GM18507 (cell line): ENCODE measurements at regions not wholly inside any gene's neighbourhood (a gene's known extent, or its start where the extent isn't known, plus 50 kb on each side); places are given as distances from the start of the nearest gene placed in this dataset.

Source experiments
- DNase-seq: peaks from one replicate; pipeline ENCODE4 v3.0.0; 2011; ENCODE audit warnings: low read depth; ENCODE audit not compliant: insufficient read length; ENCODE audit errors: extremely low spot score
- FAIRE-seq: peaks from 2 replicates; lab custom pipeline; 2011; peaks lifted over from hg19 to GRCh38; lab: Jason Lieb, UNC

DNA sequence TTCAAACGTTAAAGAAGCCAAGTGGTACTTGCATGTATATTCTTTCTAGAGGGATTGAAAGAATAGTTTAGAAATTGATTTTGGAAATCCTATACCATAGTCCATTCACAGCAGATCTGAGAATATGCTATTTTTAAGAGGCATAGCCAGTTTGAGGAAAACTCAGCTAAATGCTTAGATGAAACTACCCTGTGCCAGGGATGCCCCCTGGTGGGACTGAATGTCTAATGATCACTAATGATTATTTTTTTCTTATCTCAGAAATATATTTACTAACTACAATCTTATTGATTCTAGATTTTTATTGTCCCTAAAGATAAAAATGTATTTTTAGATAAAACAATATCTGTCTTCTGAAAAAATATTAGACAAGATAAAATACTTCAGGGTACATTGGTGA lies 844.9 kb upstream of the PHF14 start:
- DNase-seq (no peak), FAIRE-seq (no peak)

DNA sequence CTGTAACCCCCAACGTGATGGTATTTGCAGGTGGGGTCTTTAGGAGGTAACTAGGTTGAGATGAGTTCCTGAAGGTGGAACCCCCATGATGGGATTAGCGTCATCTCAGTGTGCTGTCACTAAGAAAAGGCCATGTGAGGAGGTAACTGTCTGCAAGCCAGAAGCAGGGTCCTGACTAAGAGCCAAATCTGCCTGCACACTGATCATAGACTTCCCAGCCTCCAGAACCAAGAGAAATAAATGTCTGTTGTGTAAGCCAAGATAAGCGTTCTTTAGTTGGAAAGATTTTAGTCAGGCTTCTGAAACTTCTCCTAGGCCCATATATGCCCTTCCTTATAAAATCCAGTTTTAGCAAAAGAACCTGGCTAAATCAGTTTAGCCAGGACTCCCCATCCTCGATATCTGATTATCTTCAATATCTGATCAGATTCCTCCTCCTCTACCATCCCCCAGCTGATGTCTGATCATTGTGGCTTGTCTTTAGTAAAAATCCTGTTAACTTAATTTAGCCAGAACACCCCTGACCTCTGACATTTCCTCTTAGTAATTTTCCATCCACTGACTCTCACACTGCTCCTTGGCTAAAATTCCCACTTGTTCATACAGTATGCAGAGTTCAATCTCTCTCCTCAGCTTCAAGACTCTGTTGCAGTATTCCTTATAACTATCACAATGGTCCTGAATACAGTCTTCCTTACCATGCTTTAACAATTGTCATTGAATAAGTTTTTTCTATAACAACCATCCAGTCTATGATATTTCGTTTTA lies 835.4 kb upstream of the PHF14 start:
- DNase-seq, result no peak
- no peak for FAIRE-seq

DNA sequence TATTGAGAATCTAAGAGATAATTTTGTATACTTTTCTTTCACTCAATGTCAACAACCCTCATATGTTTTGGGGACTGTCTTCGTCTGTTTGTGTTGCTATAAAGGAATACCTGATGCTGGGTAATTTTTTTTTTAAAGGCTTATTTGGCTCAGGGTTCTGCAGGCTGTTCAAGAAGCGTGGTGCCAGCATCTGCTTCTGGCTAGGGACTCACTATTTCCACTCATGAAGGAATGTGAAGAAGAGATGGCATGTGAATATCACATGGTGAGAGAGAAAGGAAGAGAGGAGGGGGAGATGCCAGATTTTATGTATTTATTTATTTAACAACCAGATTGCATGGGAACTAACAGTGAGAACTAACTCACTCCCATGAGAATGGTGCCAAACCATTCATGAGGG lies 827.4 kb upstream of the PHF14 start:
- FAIRE-seq, result no peak

DNA sequence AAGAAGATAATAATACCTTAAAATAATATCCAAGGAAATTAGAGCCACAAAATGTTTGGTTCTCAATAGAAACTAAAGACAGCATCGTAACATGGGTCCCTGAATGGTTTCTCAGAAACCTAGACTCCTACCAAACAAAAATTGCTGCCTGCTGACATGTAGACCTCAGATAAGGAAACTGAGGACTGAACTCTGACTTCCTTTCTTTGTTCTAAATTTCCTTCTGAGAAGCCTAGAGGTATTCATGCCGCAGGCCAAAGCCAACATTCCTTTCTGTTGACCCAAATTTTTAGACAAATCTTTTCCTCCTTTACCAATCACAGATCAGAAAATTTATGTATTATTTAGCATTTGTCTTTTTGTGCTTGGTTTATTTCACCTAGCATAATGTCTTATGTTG lies 816.7 kb upstream of the PHF14 start:
- DNase-seq (no peak), FAIRE-seq (no peak)

More for the DNA sequence above, 827.4 kb upstream of the PHF14 start:
- DNase-seq, result no peak

DNA sequence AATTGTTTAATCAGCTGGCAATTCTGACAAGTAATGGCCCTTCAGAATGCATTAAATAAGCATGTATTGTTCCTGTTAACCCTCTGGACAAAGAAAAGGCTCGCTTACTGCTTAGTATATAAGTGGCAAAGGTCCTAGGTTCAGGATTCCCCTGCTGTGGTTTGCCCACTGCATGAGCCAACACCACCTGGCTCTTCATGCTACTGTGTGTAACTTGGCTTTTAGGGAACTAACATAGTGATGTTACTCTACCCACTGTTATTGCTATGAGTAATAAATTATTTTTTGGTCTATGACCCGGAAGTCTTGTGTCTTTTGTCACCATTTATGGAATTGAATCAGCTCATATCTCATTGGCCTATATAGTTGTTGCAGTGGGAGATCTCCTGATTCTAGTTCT lies 791.7 kb upstream of the PHF14 start:
- FAIRE-seq, result no peak
- DNase-seq, result no peak

DNA sequence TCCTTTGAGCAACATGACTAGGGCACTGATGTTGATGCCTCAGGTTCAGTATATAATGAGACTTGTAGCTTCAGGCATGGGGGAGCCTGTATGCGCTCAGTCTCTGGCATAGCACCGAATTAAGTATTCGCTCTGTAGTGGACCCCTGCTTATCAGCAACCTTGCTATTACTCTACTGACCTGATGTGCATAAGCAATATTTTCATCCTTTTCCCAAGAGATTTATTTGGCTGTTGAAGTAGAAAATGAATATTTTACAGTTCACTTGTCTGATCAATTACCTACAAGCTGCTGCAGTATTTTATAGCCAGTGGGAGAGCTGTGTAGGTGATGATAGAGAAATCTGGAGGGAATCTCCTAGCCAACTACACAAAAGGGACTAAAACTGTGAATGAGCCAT lies 781.6 kb upstream of the PHF14 start:
- DNase-seq (no peak), FAIRE-seq (no peak)

DNA sequence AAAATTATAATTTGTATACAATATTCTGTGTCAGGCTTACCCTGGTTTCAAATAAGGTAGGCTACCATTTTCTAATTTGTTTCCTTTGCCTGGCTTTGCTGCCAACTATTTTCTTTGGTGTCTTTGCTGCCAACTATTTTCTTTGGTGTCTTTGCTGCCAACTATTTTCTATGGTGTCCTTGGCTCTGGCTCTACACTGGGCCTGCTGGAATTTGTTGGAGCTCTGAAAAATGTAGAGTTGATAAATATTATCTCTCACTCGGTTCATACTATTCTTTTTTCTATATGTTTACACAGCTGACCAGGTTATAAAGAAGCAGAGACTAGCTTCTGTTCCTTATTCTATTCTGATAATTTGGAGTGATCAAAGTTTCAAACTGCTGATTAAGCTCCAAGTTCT lies 768.0 kb upstream of the PHF14 start:
- no peak for DNase-seq
- FAIRE-seq, result no peak

DNA sequence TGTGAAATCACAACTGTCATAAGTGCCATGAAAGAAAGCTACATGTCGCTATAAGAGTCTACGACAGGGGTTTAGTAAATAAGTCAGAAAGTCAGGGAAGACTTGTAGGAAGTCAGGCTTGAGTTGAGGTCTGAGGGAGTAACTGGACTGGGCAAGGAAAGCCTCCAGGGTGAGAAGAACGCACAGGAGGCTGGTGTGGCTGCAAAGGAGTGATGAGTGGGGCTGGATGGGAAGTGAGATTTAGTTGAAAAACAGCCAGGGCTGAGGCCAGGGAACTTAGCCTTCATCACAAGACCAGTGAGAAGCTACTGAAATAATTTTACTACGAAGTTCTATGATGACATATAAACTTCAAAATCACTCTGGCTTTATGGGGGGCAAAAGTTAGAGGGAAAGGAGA lies 763.7 kb upstream of the PHF14 start:
- FAIRE-seq, result no peak
- DNase-seq, result no peak

DNA sequence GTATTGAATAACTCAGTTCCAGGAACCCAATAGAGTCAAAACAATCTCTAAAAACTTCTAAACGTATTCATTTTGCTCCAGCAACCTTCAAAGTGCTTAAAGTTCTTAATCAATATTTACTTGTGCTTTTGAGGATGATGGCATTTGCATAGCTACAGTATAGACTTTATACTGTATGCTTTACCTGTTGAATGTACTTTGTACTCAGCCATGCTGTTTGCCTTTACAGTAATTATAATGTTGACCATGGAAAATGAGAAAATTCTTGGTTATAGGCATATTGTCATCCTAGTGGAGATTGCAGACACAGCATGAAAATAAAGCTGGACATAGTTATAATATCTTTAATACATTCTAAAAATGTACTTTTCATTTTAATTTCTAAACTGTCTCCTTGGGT lies 762.7 kb upstream of the PHF14 start:
- DNase-seq, result no peak
- FAIRE-seq, result no peak

DNA sequence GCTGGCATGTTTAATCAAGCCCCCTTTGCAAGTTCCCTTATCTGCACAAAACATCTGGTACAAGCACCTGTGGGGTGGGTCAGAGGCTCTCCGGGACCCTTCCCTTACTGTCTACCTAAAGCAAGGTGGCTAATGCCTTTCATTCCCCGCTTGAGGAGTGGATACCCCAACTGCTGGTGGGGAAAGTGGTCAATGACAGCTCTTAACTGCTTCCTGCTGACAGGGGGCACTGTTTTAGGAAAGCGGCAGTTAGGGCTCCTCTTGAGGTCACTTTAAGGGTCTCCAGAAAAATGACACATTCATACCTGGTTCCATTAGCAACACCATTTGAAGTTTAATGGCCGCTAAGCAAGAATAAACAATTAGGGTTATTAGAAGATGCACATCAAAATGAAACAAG lies 761.8 kb upstream of the PHF14 start:
- DNase-seq (no peak), FAIRE-seq (no peak)

DNA sequence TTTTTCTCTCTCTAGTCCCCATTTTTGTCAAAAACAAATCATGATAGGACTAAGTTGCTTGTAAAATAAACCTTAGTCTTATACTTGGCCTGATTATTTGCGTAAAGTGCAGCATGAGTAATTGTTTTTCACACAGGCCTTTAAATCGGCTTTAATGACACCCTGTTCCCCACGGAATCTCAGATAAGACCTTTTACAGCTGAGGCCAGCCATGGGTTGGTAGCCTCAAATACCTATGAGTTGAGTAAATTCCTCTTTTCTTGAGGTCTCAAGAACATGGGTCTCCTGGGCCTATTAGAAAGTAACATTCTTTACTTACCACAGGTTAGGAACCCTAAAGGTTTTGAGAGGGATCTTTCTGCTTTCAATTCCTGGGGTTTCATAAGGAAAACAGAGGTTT lies 761.0 kb upstream of the PHF14 start:
- DNase-seq (no peak), FAIRE-seq (no peak)

DNA sequence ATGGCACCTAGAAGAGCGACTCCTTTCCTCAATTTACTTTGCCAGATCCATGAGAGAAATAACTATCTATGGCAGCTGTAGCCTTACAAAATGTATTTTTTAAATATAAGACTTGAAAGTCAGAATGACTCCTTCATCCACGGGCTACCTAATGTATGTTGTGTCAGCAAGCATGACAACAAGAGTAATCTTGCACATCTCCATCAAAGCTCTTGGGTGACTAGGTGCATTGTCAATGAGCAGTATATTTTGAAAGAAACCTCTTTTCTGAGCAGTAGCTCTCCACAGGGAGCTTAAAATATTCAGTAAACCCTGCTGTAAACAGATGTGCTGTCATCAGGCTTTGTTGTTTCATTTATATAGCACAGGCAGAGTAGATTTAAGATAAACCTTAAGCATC lies 757.2 kb upstream of the PHF14 start:
- DNase-seq (no peak), FAIRE-seq (no peak)

DNA sequence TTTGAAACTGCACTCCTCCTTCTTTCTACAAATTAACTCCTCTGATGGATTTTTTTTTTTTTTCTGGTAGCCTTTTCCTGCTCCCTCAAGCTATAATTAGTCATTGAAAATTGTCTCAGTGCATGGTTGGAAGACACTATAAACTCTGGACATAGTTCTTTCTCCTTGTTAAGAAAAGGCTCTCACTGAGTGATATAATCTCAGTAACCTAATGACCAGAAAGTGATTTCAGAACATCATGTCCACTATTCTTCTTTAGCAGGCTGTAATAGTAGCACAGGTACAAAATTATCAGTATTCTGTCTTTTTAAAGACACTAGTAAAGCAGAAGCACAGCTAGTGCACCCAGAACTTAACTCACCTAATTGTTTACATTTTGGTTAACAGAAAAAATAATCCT lies 752.6 kb upstream of the PHF14 start:
- DNase-seq (no peak), FAIRE-seq (no peak)

DNA sequence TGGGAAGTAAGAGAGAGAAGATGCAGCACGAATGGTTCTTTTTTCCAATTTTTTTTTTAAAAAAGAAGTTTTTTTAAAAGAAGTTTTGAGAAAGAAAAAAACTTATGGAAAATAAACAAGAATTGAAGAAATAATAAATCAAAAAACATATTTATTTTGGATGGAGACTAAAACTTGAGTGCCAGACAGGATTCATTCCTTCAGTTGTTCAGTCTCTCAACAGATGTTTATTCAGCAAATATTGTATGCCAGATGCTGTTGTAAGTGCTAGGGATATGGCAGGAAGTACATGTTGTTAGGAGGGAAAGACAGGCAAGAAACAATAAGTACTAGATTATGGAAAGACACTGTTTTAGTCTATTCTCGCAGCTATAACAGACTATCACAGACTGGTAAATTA lies 750.7 kb upstream of the PHF14 start:
- FAIRE-seq, result no peak
- no peak for DNase-seq

DNA sequence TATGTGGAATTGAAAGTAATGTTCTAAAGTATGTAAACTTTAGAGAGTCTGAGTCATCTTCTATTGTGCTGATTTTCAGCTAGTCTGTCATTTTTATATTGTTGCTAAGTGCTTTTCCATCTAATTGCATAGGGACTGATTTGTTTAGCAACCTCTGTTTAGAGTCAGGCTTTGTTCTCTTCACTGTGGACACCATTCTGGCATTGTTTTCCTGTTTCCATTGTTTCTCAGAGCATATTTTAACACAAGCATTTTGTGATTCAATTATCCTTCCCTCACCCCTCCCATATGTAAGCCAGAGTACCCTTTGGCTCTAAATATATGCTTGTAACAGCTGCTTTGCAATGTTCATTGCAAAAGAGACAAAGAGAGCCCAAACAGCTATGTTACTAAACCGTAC lies 748.4 kb upstream of the PHF14 start:
- DNase-seq, result no peak

DNA sequence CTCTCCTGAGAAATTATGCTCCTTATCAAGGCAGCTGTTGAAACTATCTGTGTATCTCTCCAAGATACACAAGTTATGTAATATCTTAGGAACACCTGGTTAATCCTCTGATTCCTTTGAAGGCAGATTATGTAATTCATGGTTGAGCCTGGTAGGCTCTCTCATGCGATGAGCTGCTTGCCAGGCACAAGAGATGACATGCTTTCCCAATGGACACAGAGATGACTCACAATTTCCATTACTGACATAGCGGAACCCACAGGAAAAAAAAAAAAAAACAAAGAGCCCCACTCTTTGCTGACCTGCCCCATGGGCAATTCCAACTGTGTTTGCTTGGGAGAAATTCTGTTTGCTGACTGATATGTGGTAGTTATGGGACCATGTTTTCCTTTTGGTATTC lies 736.4 kb upstream of the PHF14 start:
- DNase-seq (no peak), FAIRE-seq (no peak)

More for the DNA sequence above, 748.4 kb upstream of the PHF14 start:
- no peak for FAIRE-seq

DNA sequence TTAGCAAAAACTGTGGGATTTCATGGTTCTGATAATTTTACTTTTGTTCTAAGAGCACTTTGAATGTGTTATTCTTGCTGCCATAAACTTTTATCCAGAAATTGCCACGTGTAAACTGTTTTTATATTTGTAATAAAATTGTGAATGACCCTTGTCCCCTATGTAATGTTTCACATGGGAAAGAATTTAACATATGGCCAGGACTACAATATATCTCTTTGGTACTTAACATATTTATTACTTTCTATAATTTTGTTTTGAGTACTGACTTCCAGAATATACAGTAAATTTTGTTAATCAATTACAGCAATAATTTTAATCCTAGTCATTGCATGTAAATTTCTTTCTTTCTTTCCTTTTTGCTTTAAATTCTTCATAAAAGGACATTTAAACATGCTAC lies 735.0 kb upstream of the PHF14 start:
- no peak for DNase-seq

DNA sequence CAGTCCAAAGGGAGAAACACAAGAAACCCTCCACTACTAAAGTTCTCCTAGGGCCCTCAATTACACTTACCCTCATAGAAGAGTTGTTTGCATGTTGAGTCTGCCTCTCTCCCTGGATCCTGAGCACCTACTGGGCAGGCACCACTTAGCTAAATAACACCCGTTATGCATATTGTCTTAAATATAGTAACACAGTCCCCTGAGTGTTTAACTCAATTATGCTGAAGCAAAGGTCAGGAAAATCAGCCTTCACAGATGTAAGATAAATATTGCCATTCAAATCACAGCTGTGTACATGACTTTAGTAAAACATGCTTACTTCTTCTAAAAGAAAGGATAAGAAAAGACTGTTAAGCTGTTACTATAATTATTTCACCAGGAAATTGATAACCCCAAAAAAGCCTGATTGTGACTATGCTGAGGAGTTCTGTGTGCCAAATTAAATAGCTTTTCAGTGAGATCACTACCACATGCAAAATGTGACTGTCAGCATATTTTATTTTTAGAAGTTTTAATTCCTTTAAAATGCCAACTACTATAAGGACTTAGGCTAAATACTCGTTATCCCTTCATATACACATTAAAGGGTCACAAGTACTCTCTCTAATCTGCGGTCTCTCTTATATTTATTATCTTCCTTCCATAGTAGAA lies 733.9 kb upstream of the PHF14 start:
- FAIRE-seq (no peak), DNase-seq (no peak)

More for the DNA sequence above, 735.0 kb upstream of the PHF14 start:
- no peak for FAIRE-seq

DNA sequence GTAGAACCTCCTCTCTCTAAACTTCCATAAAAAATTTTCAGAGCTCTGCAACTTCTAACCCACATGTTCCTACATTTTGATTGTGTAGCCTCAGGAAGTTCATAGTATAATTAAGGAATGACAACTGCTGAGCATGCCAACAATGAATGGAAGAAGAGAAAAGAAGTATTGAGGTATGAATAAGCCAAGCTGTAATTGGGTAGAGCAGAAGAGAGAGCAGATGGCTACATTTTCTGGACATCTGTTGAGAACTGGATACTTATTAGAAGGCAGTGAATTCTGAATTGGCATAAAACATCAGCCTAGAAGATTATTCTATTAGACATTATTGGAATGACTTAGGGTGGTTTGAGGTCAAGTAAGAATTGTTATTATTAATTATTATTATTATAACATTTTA lies 728.3 kb upstream of the PHF14 start:
- DNase-seq, result no peak
- FAIRE-seq, result no peak

DNA sequence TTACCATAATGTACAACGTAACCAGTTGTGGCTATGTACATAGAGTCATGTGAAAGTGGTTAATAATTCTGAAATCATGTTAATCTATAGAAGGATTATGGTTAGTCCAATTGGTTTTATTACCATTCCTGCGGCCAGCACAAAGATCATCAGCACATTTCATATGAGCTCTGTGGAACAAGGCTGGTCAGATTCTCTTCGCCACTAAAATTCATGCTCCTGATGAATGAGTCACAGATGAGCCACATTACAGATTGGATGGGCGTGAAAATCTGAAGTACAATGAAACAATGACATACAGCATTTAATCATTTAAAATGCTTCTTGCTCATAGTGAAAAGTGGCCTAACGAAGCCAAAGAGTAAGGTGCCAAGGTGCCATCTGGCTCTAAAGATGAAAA lies 716.2 kb upstream of the PHF14 start:
- DNase-seq (no peak), FAIRE-seq (no peak)

DNA sequence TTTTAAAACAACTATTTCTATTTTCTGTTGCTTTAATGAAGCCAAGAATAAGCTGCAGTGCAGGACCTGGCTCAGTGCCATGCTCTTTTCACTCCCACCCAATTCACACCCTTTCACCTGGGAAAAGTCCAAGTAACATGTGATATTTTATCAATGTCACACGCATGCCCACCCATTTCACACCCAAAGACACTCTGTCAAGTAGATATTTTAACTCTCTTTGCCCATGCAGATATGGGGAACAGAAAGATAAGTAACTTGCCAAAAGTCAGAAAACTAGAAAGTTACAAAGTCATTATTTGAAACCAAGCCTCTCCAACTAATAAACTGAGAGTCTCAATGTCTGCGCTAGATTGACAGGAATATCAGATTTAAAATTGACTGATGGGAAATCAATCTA lies 706.7 kb upstream of the PHF14 start:
- no peak for FAIRE-seq
- no peak for DNase-seq
